ENCODE measurements at regions not wholly inside any gene's neighbourhood (a gene's known extent, or its start where the extent isn't known, plus 50 kb on each side); places are given as distances from the start of the nearest gene placed in this dataset.

- no peak overlapping the region for H3K4me3 ChIP-seq (replicated peaks; ENCODE audit: insufficient read depth, low read length)
- no peak overlapping the region for H3K27ac ChIP-seq (replicated peaks)
- TF ChIP-seq REST (IDR thresholded peaks at IDR 0.05; ENCODE audit: insufficient replicate concordance, low read depth) (no peak), POLR2AphosphoS5 (IDR thresholded peaks at IDR 0.05; ENCODE audit: low read depth) (no peak), SPI1 (IDR thresholded peaks at IDR 0.05; ENCODE audit: borderline replicate concordance, low read depth) (no peak), GABPA (IDR thresholded peaks at IDR 0.05; ENCODE audit: low read depth) (no peak)
- DNase-seq (ENCODE audit: low read depth in 1 of 2, low spot score in 1 of 2) = no peak
- no peaks in the 10 kb centered on the region for H3K27me3 ChIP-seq (ENCODE audit: insufficient read depth, poor library complexity, severe bottlenecking)
These were observed 67.8 kb upstream of the BEND6 start for GRCh38 chr6:56887086-56887485.

- no peaks in the 10 kb centered on the region for H3K27me3 ChIP-seq (ENCODE audit: insufficient read depth, poor library complexity, severe bottlenecking)
- DNase-seq (ENCODE audit: low read depth in 1 of 2, low spot score in 1 of 2) = no peak
- TF ChIP-seq GABPA (IDR thresholded peaks at IDR 0.05; ENCODE audit: low read depth) (no peak), CTCF (IDR thresholded peaks at IDR 0.05; ENCODE audit: insufficient read depth, low read length) (no peak), SPI1 (IDR thresholded peaks at IDR 0.05; ENCODE audit: borderline replicate concordance, low read depth) (no peak), REST (IDR thresholded peaks at IDR 0.05; ENCODE audit: insufficient replicate concordance, low read depth) (no peak), POLR2AphosphoS5 (IDR thresholded peaks at IDR 0.05; ENCODE audit: low read depth) (no peak)
- no peak overlapping the region for H3K4me3 ChIP-seq (replicated peaks; ENCODE audit: insufficient read depth, low read length)
- H3K27ac ChIP-seq (replicated peaks) = no peak overlapping the region
These were observed 77.0 kb upstream of the BEND6 start for GRCh38 chr6:56877922-56878321.

- no peak overlapping the region for H3K4me3 ChIP-seq (replicated peaks; ENCODE audit: insufficient read depth, low read length)
- H3K27me3 ChIP-seq (ENCODE audit: insufficient read depth, poor library complexity, severe bottlenecking) = no peaks in the 10 kb centered on the region
- DNase-seq (ENCODE audit: low read depth in 1 of 2, low spot score in 1 of 2) = no peak
- no peak for TF ChIP-seq POLR2AphosphoS5 (IDR thresholded peaks at IDR 0.05; ENCODE audit: low read depth)
- TF ChIP-seq GABPA (IDR thresholded peaks at IDR 0.05; ENCODE audit: low read depth) = no peak
- TF ChIP-seq CTCF (IDR thresholded peaks at IDR 0.05; ENCODE audit: insufficient read depth, low read length) = no peak
- no peak for TF ChIP-seq SPI1 (IDR thresholded peaks at IDR 0.05; ENCODE audit: borderline replicate concordance, low read depth)
- no peak for TF ChIP-seq REST (IDR thresholded peaks at IDR 0.05; ENCODE audit: insufficient replicate concordance, low read depth)
- no peak overlapping the region for H3K27ac ChIP-seq (replicated peaks)
These were observed 78.9 kb upstream of the BEND6 start for GRCh38 chr6:56875961-56876360.
